Right lobe of liver (tissue), 6 donors: ENCODE measurements at regions not wholly inside any gene's neighbourhood (a gene's known extent, or its start where the extent isn't known, plus 50 kb on each side); places are given as distances from the start of the nearest gene placed in this dataset.

ENCODE experiments used
- ATAC-seq, 4 donors: fragments of 200-7000 bp; cut with Tn5 transposase; one replicate each; pipeline ENCODE4 v1.9.1; 2020; ENCODE audit warnings: mild to moderate bottlenecking in 4 of 4, moderate library complexity in 4 of 4
- DNase-seq, 3 donors: peaks; one replicate each; pipeline ENCODE4 v3.0.0-alpha.2; 2020
- H3K27ac ChIP-seq, 3 donors: fragments of 200-600 bp; one replicate each; pipeline ENCODE4 v1.8.0; 2022
- H3K27me3 ChIP-seq, 2 donors: fragments of 200-600 bp; one replicate each; pipeline ENCODE4 v1.8.0; 2022
- H3K36me3 ChIP-seq, 4 donors: fragments of 200-600 bp; sonication (generic) in 1 of 4; one replicate each; pipeline versions ENCODE4 v1.5.1 to v1.8.0; 2017 to 2022; ENCODE audit warnings: control low read depth in 1 of 4
- H3K4me1 ChIP-seq, 4 donors: fragments of 200-600 bp; sonication (generic) in 1 of 4; one replicate each; pipeline versions ENCODE4 v1.5.1 to v1.8.0; 2017 to 2022; ENCODE audit warnings: control low read depth in 1 of 4
- H3K4me3 ChIP-seq, 3 donors: fragments of 200-600 bp; one replicate each; pipeline ENCODE4 v1.8.0; 2022
- H3K9me3 ChIP-seq, 4 donors: fragments of 200-600 bp; sonication (generic) in 1 of 4; one replicate each; pipeline versions ENCODE4 v1.5.1 to v1.8.0; 2017 to 2022; ENCODE audit warnings: control low read depth in 1 of 4
- CTCF ChIP-seq, 4 donors: fragments of 200-600 bp in 3 of 4; fragments of 450-650 bp in 1 of 4; IDR thresholded peaks; one replicate each; pipeline versions ENCODE4 v1.5.1 to v1.8.0; 2016 to 2022; ENCODE audit warnings: antibody characterized with exemption in 4 of 4, mild to moderate bottlenecking in 2 of 4
- POLR2A ChIP-seq: fragments of 450-650 bp; IDR thresholded peaks from one replicate; pipeline ENCODE4 v1.6.1; 2017; ENCODE audit warnings: antibody characterized with exemption, mild to moderate bottlenecking
- WGBS: methylation state at CpG from one replicate; pipeline ENCODE4 v1.1.6; 2018; ENCODE audit warnings: low coverage, low lambda C conversion rate; ENCODE audit not compliant: insufficient coverage; ENCODE audit errors: missing lambda C conversion rate; 5-methylcytosine and 5-hydroxymethylcytosine counted together
- intact Hi-C, 2 donors: fragments of 100-400 bp; cut with DNase I; formaldehyde crosslinking; loops; one replicate each; pipeline versions ENCODE4 v1.11.2 to v1.14.1; 2022
- donor health status: DM: no; HTN: yes; CAD: no.
- donor health status: DM: no; HTN: no; CAD: no.
- donor health status: DM: no; HTN: no; CAD: no.
- donor health status: DM: no; HTN: yes; CAD: no.
- donor health status: DM: no; HTN: yes; CAD: no.

GRCh38 chr2:121132054-121132761 is 152.8 kb downstream of the TFCP2L1 start:
- Histone ChIP-seq H3K4me1 (no peaks in the 10 kb centered on the region), H3K4me3 (no peak overlapping the region), H3K9me3 (no peaks in the 10 kb centered on the region), H3K27ac (no peak overlapping the region), H3K36me3 (no peaks in the 10 kb centered on the region), H3K27me3 (no peaks in the 10 kb centered on the region)
- ATAC-seq (no peak), DNase-seq (no peak)
- TF ChIP-seq CTCF (IDR thresholded peaks at IDR 0.05): no peak
- TF ChIP-seq POLR2A: no peak
- intact Hi-C loops: no loop called here
- 49% methylated on average over 8 of the region's 15 CpGs for WGBS

- ATAC-seq: no peak
- intact Hi-C loops: no loop called here
- TF ChIP-seq POLR2A (no peak), CTCF (IDR thresholded peaks at IDR 0.05) (no peak)
- no peak overlapping the region for H3K4me3 ChIP-seq
- no peaks in the 10 kb centered on the region for H3K36me3 ChIP-seq
- no peaks in the 10 kb centered on the region for H3K9me3 ChIP-seq
- 48% methylated on average over 4 of the region's 6 CpGs for WGBS
- no peaks in the 10 kb centered on the region for H3K27me3 ChIP-seq
- no peak overlapping the region for H3K27ac ChIP-seq
- DNase-seq: no peak
- H3K4me1 ChIP-seq: no peaks in the 10 kb centered on the region
These were observed 152.3 kb downstream of the TFCP2L1 start for GRCh38 chr2:121132762-121133107.

- H3K27ac ChIP-seq: no peak overlapping the region
- no peaks in the 10 kb centered on the region for H3K27me3 ChIP-seq
- no peaks in the 10 kb centered on the region for H3K9me3 ChIP-seq
- no peaks in the 10 kb centered on the region for H3K4me1 ChIP-seq
- H3K36me3 ChIP-seq: no peaks in the 10 kb centered on the region
- TF ChIP-seq POLR2A: no peak
- no peak for TF ChIP-seq CTCF (IDR thresholded peaks at IDR 0.05)
- no peak overlapping the region for H3K4me3 ChIP-seq
- ATAC-seq (no peak), DNase-seq (no peak)
- intact Hi-C loops: no loop called here
- WGBS: 64% methylated on average over 5 of the region's 13 CpGs
These were observed 151.3 kb downstream of the TFCP2L1 start for GRCh38 chr2:121133551-121134319.

GRCh38 chr2:121134728-121135127 is 150.3 kb downstream of the TFCP2L1 start:
- no peak overlapping the region for H3K27ac ChIP-seq
- H3K36me3 ChIP-seq: no peaks in the 10 kb centered on the region
- no peak for DNase-seq
- no peak for ATAC-seq
- intact Hi-C loops: no loop called here
- no peaks in the 10 kb centered on the region for H3K27me3 ChIP-seq
- no peak overlapping the region for H3K4me3 ChIP-seq
- TF ChIP-seq POLR2A (no peak), CTCF (IDR thresholded peaks at IDR 0.05) (no peak)
- H3K9me3 ChIP-seq: no peaks in the 10 kb centered on the region
- no peaks in the 10 kb centered on the region for H3K4me1 ChIP-seq
- 87% methylated on average over 5 of the region's 8 CpGs for WGBS
